ENCODE measurements at regions not wholly inside any gene's neighbourhood (a gene's known extent, or its start where the extent isn't known, plus 50 kb on each side); places are given as distances from the start of the nearest gene placed in this dataset.

GRCh38 chr6:56750686-56751085 lies 108.0 kb upstream of the DST start (continued):
- TF ChIP-seq ZNF687 (CRISPR knock-in tag; IDR thresholded peaks at IDR 0.05) (no peak), ZNF296 (CRISPR knock-in tag; conservative IDR thresholded peaks at IDR 0.05) (no peak), MLLT10 (CRISPR knock-in tag; IDR thresholded peaks at IDR 0.05) (no peak), KDM6A (CRISPR knock-in tag; IDR thresholded peaks at IDR 0.05; ENCODE audit: low read depth) (no peak), THAP11 (CRISPR knock-in tag; IDR thresholded peaks at IDR 0.05) (no peak)

GRCh38 chr6:56749632-56750151 lies 107.0 kb upstream of the DST start:
- intact Hi-C loops (cut with micrococcal nuclease; ENCODE audit: unreplicated experiment) = loop anchor here (10.0 kb wide), 1 partner anchor 385 kb away; no protein-coding TSS in a partner anchor
- POLR2A ChIA-PET = no interaction called here
- no peak for FAIRE-seq

More at GRCh38 chr6:56749632-56750151, 107.0 kb upstream of the DST start:
- H3K27me3 ChIP-seq (ENCODE audit: control insufficient read depth in 1 of 2, insufficient read depth in 2 of 2, low read length in 2 of 2) = no peaks in the 10 kb centered on the region
- DNase-seq (ENCODE audit: low spot score) (peak; percentile 49), ATAC-seq (no peak; the same call in 2 of the 3 replicates)
- no peak overlapping the region for H3K9ac ChIP-seq (ENCODE audit: insufficient read depth, low read depth, low read length)
- TF ChIP-seq CREB1 (IDR thresholded peaks at IDR 0.05) (peak; percentile 26; the same call in 1 of the 2 replicates), CREB1 (CRISPR knock-in tag; IDR thresholded peaks at IDR 0.05) (no peak), IKZF4 (CRISPR knock-in tag; IDR thresholded peaks at IDR 0.05; ENCODE audit: borderline replicate concordance, low read depth, not compliant biosample characterization) (no peak)
- H2AFZ ChIP-seq (ENCODE audit: low read length) = no peak overlapping the region
- CTCF ChIA-PET (ENCODE audit: low intra/inter-chr PET ratio, low total read pairs) = no interaction called here
- no peak overlapping the region for H3K27ac ChIP-seq (ENCODE audit: extremely low read length, insufficient read depth, low read length)
- peaks cover 8% of the 10 kb centered on the region for H3K4me1 ChIP-seq (ENCODE audit: insufficient read depth, low read length)
- H3K9me3 ChIP-seq (ENCODE audit: low read length) = no peaks in the 10 kb centered on the region
- no peak overlapping the region for H3K4me3 ChIP-seq (replicated peaks in 1 of 3; ENCODE audit: insufficient read depth in 1 of 3, low read depth in 2 of 3, low read length in 3 of 3)
- no TSS peak for BruUV-seq (replicated peaks)
- H3K79me2 ChIP-seq (ENCODE audit: insufficient read depth, low read length) = no peaks in the 10 kb centered on the region
- H3K36me3 ChIP-seq (replicated peaks in 1 of 2; ENCODE audit: control insufficient read depth in 1 of 2, insufficient read depth in 2 of 2, low read length in 2 of 2) = no peaks in the 10 kb centered on the region
- 96% methylated on average over 3 of the region's 3 CpGs for WGBS (ENCODE audit: low lambda C conversion rate)
- no peaks in the 10 kb centered on the region for H4K20me1 ChIP-seq (ENCODE audit: insufficient read depth, low read length)
- no peak overlapping the region for H3K4me2 ChIP-seq (ENCODE audit: low read depth, low read length)
- in situ Hi-C loops (cut with HindIII; ENCODE audit: extremely low pct_ligation_motif_present, low pct_unique_long_range_greater_than_20kb) = loop anchor here (5.0 kb wide), 1 partner anchor 32 kb away; no protein-coding TSS in a partner anchor

Data from HepG2 (cell line).